Ovary (tissue), 7 donors: ENCODE measurements at regions not wholly inside any gene's neighbourhood (a gene's known extent, or its start where the extent isn't known, plus 50 kb on each side); places are given as distances from the start of the nearest gene placed in this dataset.

ENCODE experiments used
- DNase-seq, 5 donors: peaks; one replicate each; pipeline ENCODE4 v3.0.0-alpha.2; 2019 to 2020
- H3K27ac ChIP-seq, 2 donors: fragments of 200-600 bp; one replicate each; pipeline versions ENCODE4 v1.5.1 to v1.8.0; 2019 to 2022
- H3K27me3 ChIP-seq: fragments of 200-600 bp; one replicate; pipeline ENCODE4 v1.8.0; 2022
- H3K36me3 ChIP-seq: fragments of 200-600 bp; sonication (generic); one replicate; pipeline ENCODE4 v1.5.1; 2019
- H3K4me1 ChIP-seq: one replicate; pipeline ENCODE4 v1.8.1; 2013; ENCODE audit warnings: mild to moderate bottlenecking, moderate library complexity; ENCODE audit not compliant: insufficient read depth
- H3K4me3 ChIP-seq: fragments of 200-600 bp; sonication (generic); one replicate; pipeline ENCODE4 v1.5.1; 2017
- H3K9me3 ChIP-seq, 2 donors: fragments of 200-600 bp in 1 of 2; sonication (generic) in 1 of 2; one replicate each; pipeline versions ENCODE4 v1.5.1 to v1.8.1; 2013 to 2019; ENCODE audit warnings: mild to moderate bottlenecking in 1 of 2, moderate library complexity in 1 of 2
- CTCF ChIP-seq, 3 donors: fragments of 450-650 bp in 2 of 3; fragments of 200-600 bp in 1 of 3; IDR thresholded peaks; one replicate each; pipeline versions ENCODE4 v1.5.1 to v1.8.0; 2016 to 2022; ENCODE audit warnings: antibody characterized with exemption in 3 of 3, mild to moderate bottlenecking in 1 of 3
- EP300 ChIP-seq: sonication (generic); formaldehyde crosslinking; IDR thresholded peaks from one replicate; pipeline ENCODE4 v1.6.1; 2017; ENCODE audit warnings: antibody characterized with exemption
- POLR2A ChIP-seq: fragments of 450-650 bp; IDR thresholded peaks from one replicate; pipeline ENCODE4 v1.6.1; 2017; ENCODE audit warnings: antibody characterized with exemption, mild to moderate bottlenecking, moderate library complexity
- WGBS, 3 donors: extraction: QIAGEN DNeasy Blood & Tissue Kit in 1 of 3; methylation state at CpG; one replicate each; pipeline versions ENCODE4 v1.1.5 to v1.1.7; 2013 to 2017; 5-methylcytosine and 5-hydroxymethylcytosine counted together
- intact Hi-C, 4 donors: fragments of 100-400 bp; cut with DNase I; formaldehyde crosslinking; loops; one replicate each; pipeline versions ENCODE4 v1.11.0 to v1.15.1; 2022 to 2023
- donor health status: DM: no; HTN: no; CAD: no; lungs with moderate emphysema.
- donor health status: DM: no; HTN: no; CAD: no.
- donor health status: Bipolar disorder and iron deficiency.
- donor health status: DM: no; HTN: no; CAD: no.
- donor health status: DM: yes; HTN: yes; CAD: no.

GRCh38 chr9:104256696-104257062 is 162.6 kb downstream of the SMC2 start:
- H3K4me1 ChIP-seq = no peaks in the 10 kb centered on the region
- no peaks in the 10 kb centered on the region for H3K27me3 ChIP-seq
- H3K27ac ChIP-seq = no peak overlapping the region
- no peak for TF ChIP-seq POLR2A
- no peak for TF ChIP-seq EP300
- no peak for TF ChIP-seq CTCF (IDR thresholded peaks at IDR 0.05)
- no peaks in the 10 kb centered on the region for H3K9me3 ChIP-seq
- intact Hi-C loops = no loop called here
- no peak for DNase-seq
- H3K4me3 ChIP-seq = no peak overlapping the region
- no peaks in the 10 kb centered on the region for H3K36me3 ChIP-seq

GRCh38 chr9:104258296-104259011 is 164.3 kb downstream of the SMC2 start:
- H3K27me3 ChIP-seq = no peaks in the 10 kb centered on the region
- no peaks in the 10 kb centered on the region for H3K9me3 ChIP-seq
- H3K36me3 ChIP-seq = no peaks in the 10 kb centered on the region
- TF ChIP-seq EP300 (no peak), POLR2A (no peak), CTCF (IDR thresholded peaks at IDR 0.05) (no peak)
- H3K4me1 ChIP-seq = no peaks in the 10 kb centered on the region
- no peak overlapping the region for H3K27ac ChIP-seq
- WGBS, 3 donors = 22 to 24% (median 22%) methylated on average over 10 of the region's 10 CpGs
- intact Hi-C loops = no loop called here
- H3K4me3 ChIP-seq = no peak overlapping the region
- no peak for DNase-seq

GRCh38 chr9:104260004-104260403 is 165.9 kb downstream of the SMC2 start:
- H3K9me3 ChIP-seq = no peaks in the 10 kb centered on the region
- intact Hi-C loops = no loop called here
- H3K4me3 ChIP-seq = no peak overlapping the region
- WGBS, 3 donors = 50 to 64% (median 54%) methylated on average over 3 of the region's 3 CpGs
- no peak for DNase-seq
- H3K27ac ChIP-seq = no peak overlapping the region
- H3K4me1 ChIP-seq = no peaks in the 10 kb centered on the region
- no peaks in the 10 kb centered on the region for H3K36me3 ChIP-seq
- no peaks in the 10 kb centered on the region for H3K27me3 ChIP-seq
- TF ChIP-seq CTCF (IDR thresholded peaks at IDR 0.05) (no peak), POLR2A (no peak), EP300 (no peak)

- H3K4me1 ChIP-seq = no peaks in the 10 kb centered on the region
- no peak for DNase-seq
- no peak overlapping the region for H3K27ac ChIP-seq
- 69 to 73% (median 72%) methylated on average over 2 of the region's 2 CpGs for WGBS, 3 donors
- no peak overlapping the region for H3K4me3 ChIP-seq
- no peaks in the 10 kb centered on the region for H3K36me3 ChIP-seq
- H3K9me3 ChIP-seq = no peaks in the 10 kb centered on the region
- intact Hi-C loops = no loop called here
- no peaks in the 10 kb centered on the region for H3K27me3 ChIP-seq
- no peak for TF ChIP-seq CTCF (IDR thresholded peaks at IDR 0.05)
- TF ChIP-seq EP300 = no peak
- TF ChIP-seq POLR2A = no peak
Measured at GRCh38 chr9:104263942-104264341, 169.8 kb downstream of the SMC2 start.
